K562 (cell line): ENCODE measurements at regions not wholly inside any gene's neighbourhood (a gene's known extent, or its start where the extent isn't known, plus 50 kb on each side); places are given as distances from the start of the nearest gene placed in this dataset.

ENCODE experiments used
- ATAC-seq: fragments of 200-7000 bp; cut with Tn5 transposase; 3 replicates; pipeline ENCODE4 v1.9.1; 2020; ENCODE audit warnings: moderate library complexity
- BruUV-seq: library from RNA; stranded (reverse); fragments of 400-500 nt; replicated peaks from 2 replicates; lab custom pipeline; 2021; lab: Mats Ljungman, UMichigan
- CTCF ChIA-PET: fragments of 300-600 bp; formaldehyde crosslinking; extraction: SDS; loops from one replicate; lab custom pipeline; 2021; ENCODE audit warnings: low intra/inter-chr PET ratio; lab: Yijun Ruan, JAX
- POLR2A ChIA-PET: fragments of 300-600, 350-650 bp; sonication (Branson Sonifier 250); formaldehyde crosslinking; extraction: SDS; loops from one replicate; lab custom pipeline; 2021; ENCODE audit warnings: antibody characterized with exemption, inconsistent platforms; lab: Yijun Ruan, JAX
- DNase-seq, 4 experiments: peaks; one replicate each; pipeline versions ENCODE4 v3.0.0 to v3.0.0-alpha.2; 2011 to 2018; ENCODE audit warnings: low spot score in 3 of 4, mixed read lengths in 3 of 4; ENCODE audit errors: extremely low read depth in 1 of 4
- FAIRE-seq: peaks from 2 replicates; lab custom pipeline; 2011; peaks lifted over from hg19 to GRCh38; lab: Jason Lieb, UNC
- H2AFZ ChIP-seq: 2 replicates; pipeline ENCODE4 v1.6.0; 2011; ENCODE audit warnings: low read depth, low read length, control low read depth, inconsistent platforms
- H3K27ac ChIP-seq: fragments of 200-600 bp; 3 replicates; pipeline ENCODE4 v1.8.0; 2011; ENCODE audit warnings: low read depth, mild to moderate bottlenecking, control low read depth, inconsistent platforms, low read length, moderate library complexity, mixed read lengths; ENCODE audit errors: extremely low read depth
- H3K27me3 ChIP-seq, 2 experiments: fragments of 300-600 bp in 1 of 2; 2 replicates in 1 of 2; 3 replicates in 1 of 2; pipeline versions ENCODE4 v1.6.0 to v1.8.0; 2011; ENCODE audit warnings: inconsistent platforms in 2 of 2, low read length in 2 of 2, mild to moderate bottlenecking in 1 of 2, mixed read lengths in 1 of 2, moderate library complexity in 1 of 2; ENCODE audit not compliant: control insufficient read depth in 2 of 2, insufficient read depth in 2 of 2
- H3K36me3 ChIP-seq: fragments of 300-600 bp; 3 replicates; pipeline ENCODE4 v1.8.0; 2011; ENCODE audit warnings: mild to moderate bottlenecking, low read length, inconsistent platforms; ENCODE audit not compliant: control insufficient read depth, insufficient read depth
- H3K4me1 ChIP-seq, 2 experiments: fragments of 200-600 bp in 1 of 2; replicated peaks in 1 of 2; 2 replicates in 1 of 2; 3 replicates in 1 of 2; pipeline versions ENCODE4 v1.5.1 to v1.8.0; 2011; ENCODE audit warnings: inconsistent platforms in 2 of 2, low read length in 2 of 2, mild to moderate bottlenecking in 1 of 2, mixed read lengths in 1 of 2, moderate library complexity in 1 of 2; ENCODE audit not compliant: control insufficient read depth in 2 of 2, insufficient read depth in 2 of 2
- H3K4me2 ChIP-seq: 2 replicates; pipeline ENCODE4 v1.6.1; 2011; ENCODE audit warnings: low read length, control low read depth, inconsistent platforms, mixed read lengths; ENCODE audit not compliant: insufficient read depth
- H3K4me3 ChIP-seq: fragments of 200-600 bp; sonication (generic), shearing (Covaris generic); 2 replicates; pipeline ENCODE4 v1.5.1; 2016; ENCODE audit warnings: control low read depth, inconsistent platforms
- H3K79me2 ChIP-seq: fragments of 200-600 bp; 3 replicates; pipeline ENCODE4 v1.8.0; 2011; ENCODE audit warnings: low read length, inconsistent platforms; ENCODE audit not compliant: control insufficient read depth, insufficient read depth
- H3K9ac ChIP-seq, 2 experiments: 2 replicates each; pipeline versions ENCODE4 v1.6.0 to v1.6.1; 2011; ENCODE audit warnings: low read depth in 2 of 2, low read length in 2 of 2, control low read depth in 1 of 2, inconsistent platforms in 1 of 2, mild to moderate bottlenecking in 1 of 2, mixed read lengths in 1 of 2; ENCODE audit not compliant: insufficient read depth in 1 of 2
- H3K9me1 ChIP-seq: one replicate; pipeline ENCODE4 v1.6.0; 2011; ENCODE audit warnings: inconsistent platforms, mild to moderate bottlenecking, low read length, moderate library complexity; ENCODE audit not compliant: control insufficient read depth, insufficient read depth
- H3K9me3 ChIP-seq: replicated peaks from 2 replicates; pipeline ENCODE4 v1.5.1; 2011; ENCODE audit warnings: low read depth, low read length, inconsistent platforms; ENCODE audit not compliant: control insufficient read depth, insufficient read depth
- H4K20me1 ChIP-seq: replicated peaks from 2 replicates; pipeline ENCODE4 v1.6.1; 2011; ENCODE audit warnings: low read length, inconsistent platforms, mixed read lengths; ENCODE audit not compliant: control insufficient read depth, insufficient read depth
- CREB1 ChIP-seq, 2 experiments: sonication (generic) in 1 of 2; formaldehyde crosslinking in 1 of 2; IDR thresholded peaks; 2 replicates each; pipeline versions ENCODE4 v1.6.1 to v1.8.0; 2012 to 2022; ENCODE audit warnings: inconsistent platforms in 1 of 2, mild to moderate bottlenecking in 1 of 2, missing genetic modification reagents in 1 of 2, moderate library complexity in 1 of 2
- PHB ChIP-seq: fragments of 250-450 bp; sonication (Bioruptor Pico); IDR thresholded peaks from 2 replicates; pipeline ENCODE4 v1.5.0; 2021
- ZNF79 ChIP-seq: fragments of 250-450 bp; sonication (Bioruptor Pico); IDR thresholded peaks from 2 replicates; pipeline ENCODE4 v1.4.0; 2020; ENCODE audit warnings: low read depth, mild to moderate bottlenecking, moderate library complexity
- WGBS: fragments of 100-300 bp; shearing (Covaris generic); methylation state at CpG from one replicate; pipeline ENCODE4 v1.1.6; 2016; ENCODE audit warnings: low coverage, mixed read lengths; ENCODE audit not compliant: insufficient coverage; ENCODE audit errors: missing lambda C conversion rate; 5-methylcytosine and 5-hydroxymethylcytosine counted together
- in situ Hi-C: fragments of 300-500 bp; cut with MboI; formaldehyde crosslinking; loops from 4 replicates; pipeline ENCODE4 v1.15.0; 2018; ENCODE audit warnings: inconsistent platforms, mixed read lengths
- intact Hi-C: fragments of 100-400 bp; cut with micrococcal nuclease; formaldehyde crosslinking; loops from 2 replicates; pipeline ENCODE4 v1.14.2; 2022
- TF ChIP-seq, protein P1 (sequence below): fragments of 450-650 bp; formaldehyde crosslinking; IDR thresholded peaks from 2 replicates; pipeline ENCODE4 v1.4.0; 2020; ENCODE audit warnings: mild to moderate bottlenecking, moderate library complexity
- TF ChIP-seq, protein P2 (sequence below), 3 experiments: IDR thresholded peaks in 2 of 3; conservative IDR thresholded peaks in 1 of 3; 2 replicates each; pipeline ENCODE4 v1.5.1; 2011 to 2012; ENCODE audit warnings: low read length in 3 of 3, mild to moderate bottlenecking in 3 of 3, control low read depth in 2 of 3, improper control_type of control experiment in 1 of 3, inconsistent platforms in 1 of 3, low read depth in 1 of 3, mixed read lengths in 1 of 3, moderate library complexity in 1 of 3; ENCODE audit not compliant: insufficient read depth in 2 of 3

DNA sequence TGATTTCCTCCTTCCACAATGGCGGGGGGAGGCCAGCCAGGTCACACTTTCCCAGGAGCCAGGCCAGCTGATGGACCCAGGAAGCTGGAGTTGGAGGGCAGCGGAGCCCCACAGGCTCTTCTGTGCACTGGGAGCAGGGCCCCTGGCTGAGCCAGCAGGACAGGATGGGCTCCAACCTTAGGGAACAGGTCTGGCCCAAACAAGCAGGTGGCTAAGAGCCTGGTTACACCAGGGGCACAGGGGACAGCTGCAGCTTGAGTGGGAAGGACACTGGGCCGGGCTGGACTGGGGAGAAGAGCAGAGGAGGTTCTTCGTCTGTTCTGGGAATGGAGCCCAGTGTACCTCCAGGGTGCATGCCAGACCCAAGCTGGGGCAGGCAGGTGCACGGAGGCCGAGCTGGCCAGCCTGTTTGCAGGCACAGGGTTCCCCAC is 102.3 kb downstream of the DLL1 start:
- in situ Hi-C loops: no loop called here
- Histone ChIP-seq H3K27me3 (peaks cover 13 to 66% of the 10 kb centered on the region in 2 experiments; a peak in 4 of 5 replicates), H3K36me3 (no peaks in the 10 kb centered on the region), H3K4me2 (no peak overlapping the region), H2AFZ (no peak overlapping the region), H4K20me1 (peaks cover 4% of the 10 kb centered on the region; the same call in 1 of the 2 replicates), H3K4me1 (peaks cover 0 to 4% of the 10 kb centered on the region in 2 experiments; a peak in 1 of 5 replicates), H3K9ac (no peak overlapping the region), H3K4me3 (no peak overlapping the region), H3K9me3 (0 out of 2 replicates have a peak, but pooled peaks cover 2% of the 10 kb centered on the region), H3K9me1 (no peaks in the 10 kb centered on the region), H3K27ac (no peak overlapping the region), H3K79me2 (no peaks in the 10 kb centered on the region)
- no TSS peak for BruUV-seq
- TF ChIP-seq CREB1 (IDR thresholded peaks at IDR 0.05) (no peak), CREB1 (CRISPR knock-in tag; IDR thresholded peaks at IDR 0.05) (no peak), PHB (no peak), ZNF79 (CRISPR knock-in tag) (no peak)
- TF ChIP-seq, protein P1, sequence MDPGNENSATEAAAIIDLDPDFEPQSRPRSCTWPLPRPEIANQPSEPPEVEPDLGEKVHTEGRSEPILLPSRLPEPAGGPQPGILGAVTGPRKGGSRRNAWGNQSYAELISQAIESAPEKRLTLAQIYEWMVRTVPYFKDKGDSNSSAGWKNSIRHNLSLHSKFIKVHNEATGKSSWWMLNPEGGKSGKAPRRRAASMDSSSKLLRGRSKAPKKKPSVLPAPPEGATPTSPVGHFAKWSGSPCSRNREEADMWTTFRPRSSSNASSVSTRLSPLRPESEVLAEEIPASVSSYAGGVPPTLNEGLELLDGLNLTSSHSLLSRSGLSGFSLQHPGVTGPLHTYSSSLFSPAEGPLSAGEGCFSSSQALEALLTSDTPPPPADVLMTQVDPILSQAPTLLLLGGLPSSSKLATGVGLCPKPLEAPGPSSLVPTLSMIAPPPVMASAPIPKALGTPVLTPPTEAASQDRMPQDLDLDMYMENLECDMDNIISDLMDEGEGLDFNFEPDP: no peak
- TF ChIP-seq, protein P2, sequence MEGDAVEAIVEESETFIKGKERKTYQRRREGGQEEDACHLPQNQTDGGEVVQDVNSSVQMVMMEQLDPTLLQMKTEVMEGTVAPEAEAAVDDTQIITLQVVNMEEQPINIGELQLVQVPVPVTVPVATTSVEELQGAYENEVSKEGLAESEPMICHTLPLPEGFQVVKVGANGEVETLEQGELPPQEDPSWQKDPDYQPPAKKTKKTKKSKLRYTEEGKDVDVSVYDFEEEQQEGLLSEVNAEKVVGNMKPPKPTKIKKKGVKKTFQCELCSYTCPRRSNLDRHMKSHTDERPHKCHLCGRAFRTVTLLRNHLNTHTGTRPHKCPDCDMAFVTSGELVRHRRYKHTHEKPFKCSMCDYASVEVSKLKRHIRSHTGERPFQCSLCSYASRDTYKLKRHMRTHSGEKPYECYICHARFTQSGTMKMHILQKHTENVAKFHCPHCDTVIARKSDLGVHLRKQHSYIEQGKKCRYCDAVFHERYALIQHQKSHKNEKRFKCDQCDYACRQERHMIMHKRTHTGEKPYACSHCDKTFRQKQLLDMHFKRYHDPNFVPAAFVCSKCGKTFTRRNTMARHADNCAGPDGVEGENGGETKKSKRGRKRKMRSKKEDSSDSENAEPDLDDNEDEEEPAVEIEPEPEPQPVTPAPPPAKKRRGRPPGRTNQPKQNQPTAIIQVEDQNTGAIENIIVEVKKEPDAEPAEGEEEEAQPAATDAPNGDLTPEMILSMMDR (IDR thresholded peaks at IDR 0.05 in 2 of 3, conservative IDR thresholded peaks at IDR 0.05 in 1 of 3; ENCODE audit: insufficient read depth in 2 of 3, low read depth in 1 of 3, low read length in 3 of 3): no peak
- no peak for DNase-seq
- WGBS: 0% methylated on average over 6 of the region's 6 CpGs
- ATAC-seq: no peak
- no peak for FAIRE-seq
- ChIA-PET CTCF (interaction anchor here (0.7 kb wide), 1 partner anchor 121 kb away, joined by 3 read pairs; no protein-coding TSS in a partner anchor), POLR2A (interaction anchor here (1.0 to 1.2 kb wide), 2 partner anchors 9 kb away, joined by 3 read pairs; no protein-coding TSS in a partner anchor)
- intact Hi-C loops: no loop called here
